ENCODE measurements at regions not wholly inside any gene's neighbourhood (a gene's known extent, or its start where the extent isn't known, plus 50 kb on each side); places are given as distances from the start of the nearest gene placed in this dataset.

DNA sequence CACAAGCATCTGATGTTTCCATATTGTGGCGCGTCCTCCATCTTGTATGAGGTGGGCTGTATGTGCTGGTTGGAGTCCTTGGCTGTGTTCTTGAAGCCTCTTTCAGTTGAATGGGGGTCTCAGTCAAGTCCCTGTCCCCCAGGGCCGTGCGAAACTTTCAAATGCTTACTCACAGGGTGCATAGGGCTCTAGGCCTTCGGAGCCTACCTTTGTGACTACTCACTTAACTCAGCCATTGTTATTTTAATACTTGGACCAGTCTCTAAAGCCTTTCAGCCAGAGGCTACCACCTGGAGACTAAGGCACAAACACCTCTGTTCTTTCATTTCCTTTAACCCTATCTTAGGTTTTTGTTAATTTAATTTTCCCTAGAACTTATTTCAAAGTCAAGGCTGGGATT, 785.9 kb downstream of the GATA3 start:
- no peak for TF ChIP-seq CTCF (IDR thresholded peaks at IDR 0.05; ENCODE audit: poor library complexity)
- TF ChIP-seq EZH2 (IDR thresholded peaks at IDR 0.05; ENCODE audit: borderline replicate concordance): no peak
